Kidney (tissue), 13 donors: ENCODE measurements at regions not wholly inside any gene's neighbourhood (a gene's known extent, or its start where the extent isn't known, plus 50 kb on each side); places are given as distances from the start of the nearest gene placed in this dataset.
"Not testable (repeated sequence)": the region's sequence is repeated elsewhere in the genome, so short reads cannot be mapped to it uniquely, and the experiment has no call there.

ENCODE experiments used
- DNase-seq, 5 donors: peaks; one replicate each; pipeline ENCODE4 v3.0.0-alpha.2; 2013 to 2020
- FAIRE-seq: peaks from 2 replicates; lab custom pipeline; 2012; peaks lifted over from hg19 to GRCh38; lab: Jason Lieb, UNC
- H3K27ac ChIP-seq, 2 donors: one replicate each; pipeline ENCODE4 v1.7.0; 2013; ENCODE audit warnings: low read depth in 2 of 2, low read length in 2 of 2, inconsistent platforms in 1 of 2
- H3K27me3 ChIP-seq: one replicate; pipeline ENCODE4 v1.7.1; 2013; ENCODE audit warnings: low read length, inconsistent platforms; ENCODE audit not compliant: control insufficient read depth, insufficient read depth
- H3K36me3 ChIP-seq, 3 donors: one replicate each; pipeline versions ENCODE4 v1.7.0 to v1.7.1; 2013; ENCODE audit warnings: low read length in 3 of 3, control low read depth in 1 of 3, inconsistent platforms in 1 of 3; ENCODE audit not compliant: insufficient read depth in 3 of 3, control insufficient read depth in 2 of 3
- H3K4me1 ChIP-seq, 3 donors: one replicate each; pipeline versions ENCODE4 v1.7.0 to v1.7.1; 2013; ENCODE audit warnings: low read length in 3 of 3, inconsistent platforms in 1 of 3, low read depth in 1 of 3; ENCODE audit not compliant: control insufficient read depth in 2 of 3, insufficient read depth in 2 of 3
- H3K4me3 ChIP-seq, 3 donors: one replicate each; pipeline versions ENCODE4 v1.7.0 to v1.8.1; 2013; ENCODE audit warnings: low read length in 3 of 3, control low read depth in 1 of 3, inconsistent platforms in 1 of 3
- H3K9ac ChIP-seq, 3 donors: one replicate each; pipeline versions ENCODE4 v1.7.0 to v1.7.1; 2013; ENCODE audit warnings: low read length in 3 of 3, control low read depth in 1 of 3, inconsistent platforms in 1 of 3
- H3K9me3 ChIP-seq, 3 donors: one replicate each; pipeline versions ENCODE4 v1.7.0 to v1.7.1; 2013; ENCODE audit warnings: low read length in 3 of 3, control low read depth in 1 of 3, inconsistent platforms in 1 of 3; ENCODE audit not compliant: control insufficient read depth in 2 of 3, insufficient read depth in 1 of 3
- intact Hi-C: fragments of 100-400 bp; cut with DNase I; formaldehyde crosslinking; loops from one replicate; pipeline ENCODE4 v1.11.1; 2022
- TF ChIP-seq, protein P1 (sequence below): IDR thresholded peaks from 3 replicates; pipeline ENCODE4 v1.5.1; 2012; ENCODE audit warnings: mild to moderate bottlenecking, moderate library complexity, borderline replicate concordance; ENCODE audit not compliant: insufficient read depth; ENCODE audit errors: extremely low read depth
- donor health status: control.
- donor health status: control.
- donor health status: control.
- donor health status: control.
- donor health status: control.
- donor health status: DM: yes; HTN: yes; CAD: no.
- donor health status: Normal renal cell carcinoma (clear cell type).

- FAIRE-seq = no peak
These were observed 456.7 kb upstream of the DCN start for GRCh38 chr12:91639327-91639726.

DNA sequence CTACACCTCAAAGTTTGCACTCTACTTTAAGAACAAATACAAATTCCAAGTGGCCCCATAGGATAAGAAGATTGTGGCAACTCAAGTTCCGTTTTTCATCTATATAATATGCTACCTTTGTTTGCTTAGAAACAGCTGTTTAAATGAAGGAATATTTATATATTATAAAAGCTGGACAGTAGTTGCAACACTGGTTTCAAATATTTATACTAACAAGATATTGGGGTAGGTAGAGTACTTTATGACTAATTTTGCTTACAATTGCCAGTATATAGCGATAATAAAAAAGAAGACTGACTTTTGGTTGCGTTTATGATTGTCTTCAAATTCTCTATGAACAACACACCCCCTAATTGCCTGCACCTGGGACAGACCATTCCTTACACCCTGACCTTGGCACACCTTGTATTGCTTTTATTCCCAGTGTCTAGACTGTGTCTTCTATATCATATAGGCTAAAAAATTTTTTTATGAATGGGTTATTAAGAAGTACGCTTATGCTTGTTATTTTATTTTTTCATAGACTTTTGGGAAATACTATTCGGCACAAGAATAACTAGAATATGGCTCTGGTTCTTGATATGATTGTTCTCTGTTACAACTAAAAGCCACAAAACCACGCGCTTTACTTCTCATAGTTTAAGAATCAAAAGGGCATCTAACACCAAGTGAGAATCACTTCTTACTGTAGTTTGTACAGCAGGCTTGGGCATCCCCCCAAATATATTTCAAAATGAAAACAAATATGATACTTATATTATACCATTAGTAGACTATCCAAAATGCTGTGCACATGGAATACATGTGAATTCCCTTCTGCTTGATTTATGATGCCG is 455.4 kb upstream of the DCN start:
- Histone ChIP-seq H3K4me3 (no peak overlapping the region), H3K27ac (no peak overlapping the region), H3K36me3 (no peaks in the 10 kb centered on the region), H3K27me3 (no peaks in the 10 kb centered on the region), H3K9ac (no peak overlapping the region), H3K9me3 (no peaks in the 10 kb centered on the region), H3K4me1 (no peaks in the 10 kb centered on the region)
- FAIRE-seq (no peak), DNase-seq (no peak)
- intact Hi-C loops = no loop called here
- TF ChIP-seq, protein P1, sequence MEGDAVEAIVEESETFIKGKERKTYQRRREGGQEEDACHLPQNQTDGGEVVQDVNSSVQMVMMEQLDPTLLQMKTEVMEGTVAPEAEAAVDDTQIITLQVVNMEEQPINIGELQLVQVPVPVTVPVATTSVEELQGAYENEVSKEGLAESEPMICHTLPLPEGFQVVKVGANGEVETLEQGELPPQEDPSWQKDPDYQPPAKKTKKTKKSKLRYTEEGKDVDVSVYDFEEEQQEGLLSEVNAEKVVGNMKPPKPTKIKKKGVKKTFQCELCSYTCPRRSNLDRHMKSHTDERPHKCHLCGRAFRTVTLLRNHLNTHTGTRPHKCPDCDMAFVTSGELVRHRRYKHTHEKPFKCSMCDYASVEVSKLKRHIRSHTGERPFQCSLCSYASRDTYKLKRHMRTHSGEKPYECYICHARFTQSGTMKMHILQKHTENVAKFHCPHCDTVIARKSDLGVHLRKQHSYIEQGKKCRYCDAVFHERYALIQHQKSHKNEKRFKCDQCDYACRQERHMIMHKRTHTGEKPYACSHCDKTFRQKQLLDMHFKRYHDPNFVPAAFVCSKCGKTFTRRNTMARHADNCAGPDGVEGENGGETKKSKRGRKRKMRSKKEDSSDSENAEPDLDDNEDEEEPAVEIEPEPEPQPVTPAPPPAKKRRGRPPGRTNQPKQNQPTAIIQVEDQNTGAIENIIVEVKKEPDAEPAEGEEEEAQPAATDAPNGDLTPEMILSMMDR = no peak

More at GRCh38 chr12:91639327-91639726, 456.7 kb upstream of the DCN start:
- H3K4me1 ChIP-seq = no peaks in the 10 kb centered on the region
- H3K4me3 ChIP-seq = no peak overlapping the region
- no peaks in the 10 kb centered on the region for H3K9me3 ChIP-seq
- H3K27ac ChIP-seq = no peak overlapping the region
- TF ChIP-seq, protein P1 = no peak
- DNase-seq = no peak
- no peak overlapping the region for H3K9ac ChIP-seq
- H3K27me3 ChIP-seq = no peaks in the 10 kb centered on the region
- no peaks in the 10 kb centered on the region for H3K36me3 ChIP-seq
- intact Hi-C loops = no loop called here

- DNase-seq (no peak), FAIRE-seq (no peak)
- TF ChIP-seq, protein P1 = no peak
- no peak overlapping the region for H3K4me3 ChIP-seq
- no peaks in the 10 kb centered on the region for H3K36me3 ChIP-seq
- H3K9ac ChIP-seq = no peak overlapping the region
- H3K27me3 ChIP-seq = no peaks in the 10 kb centered on the region
- no peaks in the 10 kb centered on the region for H3K4me1 ChIP-seq
- H3K9me3 ChIP-seq = no peaks in the 10 kb centered on the region
- H3K27ac ChIP-seq = no peak overlapping the region
- intact Hi-C loops = no loop called here
These were observed 454.1 kb upstream of the DCN start for GRCh38 chr12:91636721-91637120.

GRCh38 chr12:91634386-91634713 is 451.7 kb upstream of the DCN start:
- FAIRE-seq, H3K36me3 ChIP-seq, DNase-seq, intact Hi-C loops, H3K27me3 ChIP-seq, H3K9me3 ChIP-seq, H3K4me1 ChIP-seq, H3K27ac ChIP-seq, H3K9ac ChIP-seq, H3K4me3 ChIP-seq: not testable (repeated sequence)
